Stimulated activated CD4-positive, alpha-beta T cell treated with anti-CD3 and anti-CD28 coated beads, Interleukin-15, amount 100 ng/mL, for 24 hours (primary cell): ENCODE measurements at regions not wholly inside any gene's neighbourhood (a gene's known extent, or its start where the extent isn't known, plus 50 kb on each side); places are given as distances from the start of the nearest gene placed in this dataset.
"Not testable (repeated sequence)": the region's sequence is repeated elsewhere in the genome, so short reads cannot be mapped to it uniquely, and the experiment has no call there.

Source experiments
- DNase-seq: peaks from one replicate; pipeline ENCODE4 v3.0.0-alpha.2; 2020

GRCh38 chr15:67945951-67946700 lies 106.3 kb upstream of the RNU6-1 start:
- DNase-seq: no peak

- DNase-seq: no peak
These were observed 106.9 kb upstream of the RNU6-1 start for GRCh38 chr15:67946701-67947100.

DNA sequence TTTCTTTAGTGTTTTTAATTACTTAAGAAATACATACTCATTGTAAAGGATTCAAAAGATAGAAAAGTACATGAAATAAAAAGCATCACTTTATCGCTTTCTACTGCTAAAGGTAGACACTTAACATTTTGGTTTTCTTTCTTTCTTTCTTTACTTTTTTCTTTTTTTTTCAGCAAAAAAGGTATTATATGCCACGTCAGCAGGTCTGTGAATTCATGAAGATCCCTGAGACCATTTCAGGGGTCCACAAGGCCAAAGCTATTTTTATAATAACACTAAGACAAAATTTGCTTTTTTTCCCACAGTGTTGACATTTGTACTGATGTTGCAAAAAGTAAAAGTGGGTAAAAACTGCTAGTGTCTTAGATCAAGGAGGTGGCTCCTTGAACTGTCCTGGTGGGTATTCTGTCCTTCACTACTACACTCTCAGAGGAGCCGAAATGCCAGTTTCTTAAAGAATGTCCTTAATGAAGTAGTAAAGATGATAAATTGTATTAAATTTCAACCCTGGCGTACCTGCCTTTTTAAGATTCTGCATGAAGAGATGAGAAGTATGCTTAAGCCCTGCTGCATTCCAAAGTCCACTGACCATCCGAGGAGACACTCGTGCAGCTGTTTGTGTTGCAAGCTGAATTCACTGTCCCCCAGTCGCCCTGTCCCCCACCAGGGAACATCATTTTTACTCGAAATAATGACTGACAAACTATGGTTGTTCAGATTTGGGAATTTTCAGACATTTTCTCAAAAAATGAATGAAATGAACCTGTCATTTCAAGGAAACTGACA lies 106.7 kb upstream of the PIAS1 start:
- DNase-seq: no peak

DNA sequence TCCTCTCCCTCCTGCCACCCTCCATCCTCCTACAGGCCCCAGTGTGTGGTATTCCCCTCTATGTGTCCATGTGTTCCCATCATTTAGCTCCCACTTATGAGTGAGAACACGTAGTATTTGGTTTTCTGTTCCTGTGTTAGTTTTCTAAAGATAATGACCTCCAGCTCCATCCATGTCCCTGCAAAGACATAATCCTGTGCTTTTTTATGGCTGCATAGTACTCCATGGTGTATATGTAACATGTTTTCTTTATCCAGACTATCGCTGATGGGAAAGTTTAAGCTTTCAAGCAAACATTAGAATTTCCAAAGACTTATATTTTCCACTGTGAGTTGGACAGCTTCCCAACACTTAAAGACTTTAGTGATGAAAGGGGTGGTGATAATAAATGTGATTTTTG lies 105.9 kb upstream of the PIAS1 start:
- no peak for DNase-seq

DNA sequence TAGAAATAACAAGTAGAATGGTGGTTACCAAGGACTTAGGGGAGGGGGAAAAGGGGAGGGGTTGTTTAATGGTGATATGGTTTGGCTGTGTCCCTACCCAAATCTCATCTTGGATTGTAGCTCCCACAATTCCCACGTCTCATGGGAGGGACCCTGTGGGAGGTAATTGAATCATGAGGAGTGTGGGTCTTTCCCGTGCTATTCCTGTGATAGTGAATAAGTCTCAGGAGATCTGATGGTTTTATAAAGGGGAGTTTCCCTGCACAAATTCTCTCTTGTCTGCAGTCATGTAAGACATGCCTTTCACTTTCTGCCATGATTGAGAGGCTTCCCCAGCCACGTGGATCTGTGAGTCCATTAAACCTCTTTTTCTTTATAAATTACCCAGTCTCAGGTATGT lies 102.9 kb upstream of the PIAS1 start:
- not testable (repeated sequence) for DNase-seq

- no peak for DNase-seq
These were observed 100.8 kb upstream of the PIAS1 start for GRCh38 chr15:67953299-67953698.

GRCh38 chr15:67955252-67955651 lies 98.9 kb upstream of the PIAS1 start:
- no peak for DNase-seq

DNA sequence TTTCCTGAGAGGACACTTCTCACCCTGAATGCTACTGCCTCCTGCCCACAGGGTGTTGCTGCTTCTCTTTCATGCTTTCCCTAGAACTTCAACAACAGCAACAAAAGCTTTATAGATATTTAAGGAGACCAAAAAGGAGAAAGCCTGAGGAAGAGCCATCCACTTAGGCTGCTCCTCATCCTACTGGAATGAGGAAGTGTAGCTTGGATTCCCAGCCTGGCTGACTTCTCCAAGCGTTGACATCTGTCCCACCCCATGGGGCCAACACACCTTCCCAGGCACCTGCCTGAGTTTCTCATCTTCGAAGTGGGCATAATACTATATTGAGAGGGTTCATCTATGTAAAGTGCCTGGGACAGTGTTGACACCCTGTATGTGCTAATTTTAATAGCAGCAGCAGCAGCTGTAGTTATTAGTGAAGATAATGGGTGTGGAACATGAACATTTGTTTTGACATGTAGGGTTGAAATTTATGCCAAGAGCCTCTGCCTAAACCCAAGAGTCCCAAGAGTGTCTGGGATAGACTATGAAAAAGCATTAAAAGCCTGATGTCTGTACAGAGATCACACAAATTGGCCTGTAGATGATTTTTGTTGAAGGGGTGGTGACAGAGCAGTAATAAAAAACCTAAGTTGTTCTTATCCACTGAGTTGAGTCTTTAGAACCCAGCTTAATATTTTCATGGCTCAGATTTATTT lies 96.5 kb upstream of the PIAS1 start:
- no peak for DNase-seq

DNA sequence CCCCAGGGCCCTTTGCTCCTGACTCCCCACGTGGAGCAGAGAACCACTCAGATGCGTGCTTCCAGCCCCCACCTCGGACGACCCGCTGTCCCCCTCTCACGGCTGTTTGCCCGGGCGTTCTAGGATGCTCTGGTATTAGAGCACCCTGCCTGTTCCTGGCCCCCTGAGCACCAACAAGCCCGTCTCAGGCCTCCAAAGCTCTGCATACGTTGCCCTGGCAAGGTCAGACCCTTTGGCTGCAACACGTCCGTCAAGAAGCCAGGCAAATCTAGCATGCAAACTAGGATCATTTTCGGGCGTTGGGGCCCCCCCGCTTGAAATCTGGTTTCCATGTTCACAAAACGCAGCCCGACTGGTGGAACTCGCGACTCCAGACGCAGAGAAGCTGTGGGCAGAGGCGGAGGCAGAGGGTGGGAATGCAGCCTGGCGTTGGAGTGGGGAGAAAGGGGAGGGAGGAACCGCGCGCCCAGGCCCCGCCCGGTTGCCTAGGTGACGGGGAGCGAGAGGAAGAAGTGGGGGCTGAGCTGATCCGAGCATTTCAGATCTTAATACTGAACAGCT lies 86.2 kb upstream of the PIAS1 start:
- DNase-seq: peak; percentile 35

DNA sequence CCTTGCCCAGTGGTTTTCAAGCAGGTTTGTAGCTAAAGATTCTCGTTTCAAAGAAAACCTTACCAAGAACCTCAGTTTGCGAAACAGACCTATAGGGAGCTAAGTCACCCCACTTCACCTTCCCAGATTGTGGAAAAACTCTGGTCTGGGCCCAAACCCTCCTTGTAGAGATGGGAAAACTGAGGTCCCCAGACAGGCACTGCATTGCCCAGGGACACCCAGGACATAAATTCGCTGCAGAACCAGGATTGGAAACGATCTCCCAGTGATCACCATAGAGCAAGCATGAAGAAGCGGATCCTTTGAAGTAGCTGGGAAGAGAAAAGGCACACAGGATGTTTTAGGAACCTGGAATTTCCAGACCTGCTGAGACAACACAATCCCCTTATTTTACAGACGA lies 85.6 kb upstream of the PIAS1 start:
- no peak for DNase-seq

DNA sequence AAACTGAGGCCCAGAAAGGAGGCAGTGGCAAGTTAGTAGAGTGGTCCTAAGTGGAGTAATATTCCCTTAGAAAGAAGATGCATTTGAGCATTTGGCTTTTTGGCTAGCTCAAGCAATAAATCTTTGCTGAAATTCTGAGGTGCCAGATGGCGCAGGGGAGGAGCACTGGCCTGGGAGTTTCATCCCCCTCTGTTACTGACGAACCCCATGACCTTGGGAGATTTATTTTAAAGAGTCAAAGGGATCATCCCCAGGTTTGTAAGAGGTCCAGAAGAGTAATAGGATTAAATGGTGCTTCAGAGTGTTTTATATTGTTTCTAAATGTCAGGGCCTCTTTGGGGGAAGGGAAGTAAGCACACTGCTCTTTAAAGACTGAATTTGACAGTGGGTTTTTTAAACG lies 85.1 kb upstream of the PIAS1 start:
- DNase-seq: no peak

GRCh38 chr15:67969892-67970291 lies 84.2 kb upstream of the PIAS1 start:
- no peak for DNase-seq

GRCh38 chr15:67972377-67972776 lies 81.7 kb upstream of the PIAS1 start:
- DNase-seq: no peak

DNA sequence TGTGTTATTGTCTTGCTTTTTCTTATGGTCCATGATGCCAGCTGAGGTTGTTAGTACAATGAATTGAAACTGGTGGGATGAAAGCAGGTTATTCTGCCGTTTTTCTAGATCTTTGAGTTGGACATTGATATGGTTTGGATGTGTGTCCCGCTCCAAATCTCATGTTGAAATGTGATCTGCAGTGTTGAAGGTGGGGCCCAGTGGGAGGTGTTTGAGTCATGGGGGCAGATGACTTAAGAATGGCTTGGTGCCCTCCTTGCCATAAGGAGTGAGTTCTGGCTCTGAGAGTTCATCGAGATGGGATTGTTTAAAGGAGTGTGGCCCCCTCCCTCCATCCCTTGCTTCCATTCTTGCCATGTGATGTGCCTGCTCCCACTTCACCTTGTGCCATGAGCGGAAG lies 80.3 kb upstream of the PIAS1 start:
- no peak for DNase-seq

- no peak for DNase-seq
These were observed 77.5 kb upstream of the PIAS1 start for GRCh38 chr15:67976506-67977073.

DNA sequence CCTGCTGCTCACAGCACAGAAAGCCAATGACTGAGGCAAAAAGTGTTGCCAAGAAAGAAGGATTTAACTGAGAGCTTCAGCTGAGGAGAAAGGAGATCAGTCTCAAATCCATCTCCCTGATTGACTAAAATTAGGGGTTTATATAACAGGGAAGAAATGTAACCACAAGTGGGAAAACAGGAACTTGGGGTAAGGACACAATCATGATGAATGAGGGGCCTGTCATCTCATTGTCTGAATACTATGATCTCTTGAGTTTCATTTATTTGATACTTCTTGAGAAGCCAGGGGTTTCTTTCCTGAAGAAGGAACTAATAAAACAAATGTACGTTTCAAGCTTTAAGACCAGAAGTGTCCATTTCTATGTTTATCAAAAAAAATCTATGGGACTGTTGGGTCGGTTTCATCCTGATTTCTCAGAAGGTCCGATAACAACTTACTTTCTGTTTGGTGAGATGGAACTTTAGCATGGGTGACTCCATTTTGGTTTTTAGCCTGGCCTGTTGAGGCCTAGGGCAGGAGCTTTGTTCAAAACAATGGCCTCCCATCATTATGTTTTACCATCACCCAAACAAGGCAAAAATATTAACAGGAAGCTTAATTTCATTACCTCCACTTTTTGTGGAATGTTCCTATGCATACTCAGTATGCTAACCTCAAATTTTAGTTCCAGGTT lies 76.6 kb upstream of the PIAS1 start:
- DNase-seq: no peak

DNA sequence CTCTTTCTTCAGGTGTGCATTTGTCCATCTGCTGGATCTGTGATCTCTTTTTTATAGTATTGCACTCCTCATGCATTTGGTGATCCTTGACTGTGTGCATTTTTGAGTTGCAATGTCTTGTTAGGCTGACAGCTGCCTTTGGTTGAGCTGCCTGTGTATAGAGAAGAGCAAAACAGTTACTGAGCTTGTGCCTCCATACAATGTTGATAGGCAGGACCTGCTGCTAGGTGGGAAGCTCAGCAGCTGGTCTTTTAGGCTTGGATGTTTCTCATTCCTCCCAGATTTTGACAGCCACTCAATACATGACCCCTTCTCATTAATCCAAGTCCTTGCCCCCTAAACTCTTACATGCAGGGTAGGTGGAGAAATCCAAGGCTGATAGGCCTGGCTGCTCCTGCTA lies 74.8 kb upstream of the PIAS1 start:
- no peak for DNase-seq

DNA sequence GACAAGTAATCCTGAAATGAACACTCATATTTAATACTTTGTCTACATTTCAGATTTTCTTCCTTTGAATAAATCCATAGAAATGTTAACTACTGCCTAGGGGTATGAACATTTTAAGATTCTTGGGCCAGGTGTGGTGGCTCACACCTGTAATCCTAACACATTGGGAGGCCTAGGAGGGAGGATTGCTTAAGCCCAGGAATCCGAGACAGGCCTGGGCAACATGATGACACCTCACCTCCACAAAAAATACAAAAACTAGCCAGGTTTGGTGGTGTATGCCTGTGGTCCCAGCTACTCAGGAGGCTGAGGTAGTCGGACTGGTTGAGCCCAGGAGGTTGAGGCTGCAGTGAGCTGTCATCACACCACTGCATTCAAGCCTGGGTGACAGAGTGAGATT lies 73.9 kb upstream of the PIAS1 start:
- no peak for DNase-seq

DNA sequence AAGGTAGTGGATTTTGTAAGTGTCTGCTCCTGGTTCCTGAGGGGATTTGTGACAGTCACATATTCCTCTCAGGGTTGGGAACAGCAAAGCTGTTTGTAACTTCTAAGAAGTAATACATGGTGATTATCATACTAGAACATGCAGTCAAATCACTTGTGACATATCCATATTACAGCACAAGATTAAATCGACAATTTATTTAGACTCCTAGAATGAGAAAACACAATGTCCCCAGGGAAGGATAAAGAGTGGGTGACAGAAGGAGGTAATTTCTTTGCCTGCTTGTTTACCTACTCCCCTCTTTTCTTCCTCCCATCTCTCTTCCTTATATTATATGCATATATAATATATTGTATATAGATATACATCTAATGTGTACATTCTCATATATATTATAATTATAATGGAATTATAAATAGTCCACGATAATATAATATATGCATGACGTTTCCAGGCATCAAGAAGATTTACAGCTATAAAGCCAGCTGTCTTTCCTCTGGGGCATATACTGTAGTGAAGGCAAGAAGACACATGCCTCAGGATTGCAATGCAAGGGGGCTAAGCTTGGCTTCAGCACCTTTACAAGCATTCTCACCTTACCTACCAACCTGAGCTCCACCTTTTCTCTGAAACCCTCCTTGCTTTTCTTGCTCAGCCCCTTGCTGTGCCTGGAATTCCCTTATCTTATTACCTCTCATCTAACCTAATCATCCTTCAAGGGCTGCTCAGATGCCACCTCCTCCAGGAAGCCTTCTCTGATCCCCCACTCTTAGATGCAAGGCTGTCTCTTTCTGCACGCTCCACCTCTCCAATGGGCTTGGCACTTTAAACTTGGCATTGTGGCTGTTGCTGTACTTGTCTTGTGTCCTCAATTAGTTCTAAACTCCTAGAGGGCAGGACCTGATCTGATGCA lies 73.1 kb upstream of the PIAS1 start:
- DNase-seq: no peak

DNA sequence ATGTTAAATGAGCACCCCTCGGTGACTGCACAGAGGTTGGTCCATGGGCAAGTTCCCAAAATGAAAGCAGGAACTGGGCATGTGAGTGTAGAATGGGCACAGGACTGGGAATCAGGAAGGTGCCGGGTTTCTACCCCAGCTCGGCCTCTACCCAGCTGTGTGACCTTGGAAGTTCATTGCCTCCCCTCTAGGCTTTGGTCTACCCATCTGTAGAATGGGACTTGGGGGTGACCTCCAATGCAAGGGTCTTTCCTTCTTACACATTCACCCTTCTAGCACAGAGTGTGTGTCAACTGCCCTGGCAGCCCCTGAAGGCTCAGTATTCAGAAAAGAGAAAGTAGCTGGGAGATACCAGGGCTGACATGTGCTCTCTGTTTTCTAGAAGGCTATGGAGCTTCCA lies 72.3 kb upstream of the PIAS1 start:
- DNase-seq: no peak

- no peak for DNase-seq
These were observed 62.4 kb upstream of the PIAS1 start for GRCh38 chr15:67991706-67992105.

DNA sequence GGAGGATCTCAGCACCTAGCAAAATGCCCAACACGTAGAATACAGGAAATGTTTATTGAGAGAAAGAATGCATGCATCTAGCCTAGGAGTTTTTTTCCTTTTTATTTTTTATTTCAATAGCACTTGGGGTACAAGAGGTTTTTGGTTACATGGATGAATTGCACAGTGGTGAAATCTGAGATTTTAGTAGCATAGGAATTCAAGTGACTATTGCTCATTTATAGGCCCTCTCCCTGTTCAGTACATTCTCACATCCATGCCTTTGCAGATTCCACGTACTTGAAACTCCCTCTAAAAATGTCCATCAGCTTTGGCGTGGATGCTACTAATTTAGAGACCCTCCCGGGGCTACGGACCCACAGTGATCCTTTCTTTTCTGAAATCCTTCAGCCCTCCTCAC lies 61.7 kb upstream of the PIAS1 start:
- DNase-seq: no peak
